Nucleus accumbens (tissue), 56 donors: ENCODE measurements at regions not wholly inside any gene's neighbourhood (a gene's known extent, or its start where the extent isn't known, plus 50 kb on each side); places are given as distances from the start of the nearest gene placed in this dataset.
A peak's percentile ranks its signal among the peaks of the same experiment; 100 is the strongest.
"Not testable (repeated sequence)": the region's sequence is repeated elsewhere in the genome, so short reads cannot be mapped to it uniquely, and the experiment has no call there.

Experiments used
- DNase-seq, 56 donors: peaks; one replicate each; lab custom pipeline; 2025; lab: John Stamatoyannopoulos, UW

DNA sequence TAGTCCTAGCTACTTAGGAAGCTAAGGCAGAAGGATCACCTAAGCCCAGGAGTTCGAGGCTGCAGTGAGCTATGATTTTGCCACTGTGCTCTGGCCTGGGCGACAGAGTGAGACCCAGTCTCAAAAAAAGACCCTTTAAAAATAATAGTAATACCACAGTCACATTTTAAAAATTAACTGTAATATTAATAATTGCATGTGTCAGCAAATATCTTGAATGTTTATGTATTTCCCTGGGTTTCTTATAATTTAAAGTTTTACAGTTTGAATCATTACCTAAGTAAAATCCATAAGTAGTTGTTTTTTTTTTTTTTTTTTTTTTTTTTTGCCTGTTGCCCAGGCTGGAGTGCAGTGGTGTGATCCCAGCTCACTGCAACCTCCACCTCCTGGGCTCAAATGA is 69.2 kb downstream of the LYZL2 start:
- DNase-seq, result no peak

DNA sequence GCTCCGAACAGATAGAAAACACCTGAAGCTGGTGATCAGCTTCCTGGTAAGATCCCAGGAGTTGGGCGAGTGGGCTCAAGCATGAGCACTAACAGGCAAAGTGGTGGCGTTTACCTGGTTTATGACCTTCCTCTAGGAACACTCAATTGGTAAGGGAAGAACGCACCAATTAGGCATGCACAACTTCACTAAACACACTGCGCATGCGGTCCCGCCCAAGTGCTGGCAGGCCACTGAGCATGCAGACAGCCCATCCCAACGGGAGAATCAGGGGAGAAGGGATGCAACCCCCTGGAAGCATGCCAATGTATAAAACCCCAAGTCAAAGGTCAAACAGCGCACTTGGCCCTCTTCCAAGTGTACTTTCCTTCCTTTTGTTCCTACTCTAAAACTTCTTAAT is 70.4 kb downstream of the LYZL2 start:
- DNase-seq, result no peak

DNA sequence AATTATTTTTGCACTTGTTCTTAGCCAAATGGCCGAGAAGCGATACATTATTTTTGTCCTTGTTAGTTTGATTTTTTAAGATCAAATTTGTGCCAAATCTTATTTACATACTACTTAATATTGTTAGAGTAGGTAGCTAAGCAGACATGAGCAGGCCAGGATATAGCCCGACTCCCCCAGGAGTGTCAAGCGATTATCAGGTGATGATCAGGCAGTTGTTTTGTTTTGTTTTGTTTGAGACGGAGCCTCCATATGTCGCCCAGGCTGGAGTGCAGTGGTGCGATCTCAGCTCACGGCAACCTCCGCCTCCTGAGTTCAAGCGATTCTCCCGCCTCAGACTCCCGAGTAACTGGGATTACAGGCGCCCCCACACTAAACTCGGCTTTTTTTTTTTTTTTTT is 71.1 kb downstream of the LYZL2 start:
- DNase-seq, result no peak

DNA sequence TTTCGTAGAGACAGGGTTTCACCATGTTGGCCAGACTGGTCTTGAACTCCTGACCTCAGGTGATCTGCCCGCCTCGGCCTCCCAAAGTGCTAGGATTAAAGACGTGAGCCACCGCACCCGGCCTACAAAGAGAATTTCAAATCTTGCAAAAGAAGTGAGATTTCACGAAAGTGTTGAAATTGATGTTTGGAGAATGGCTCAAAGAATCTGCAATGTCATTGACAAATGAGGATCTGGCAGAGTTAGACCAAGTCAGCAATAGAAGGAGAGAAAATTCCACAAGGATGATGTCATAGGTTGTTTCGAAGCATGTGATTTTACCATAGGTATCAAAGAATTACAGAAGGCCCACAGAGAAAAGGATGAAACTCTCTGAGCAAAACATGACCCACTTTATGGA is 71.7 kb downstream of the LYZL2 start:
- DNase-seq, result no peak

DNA sequence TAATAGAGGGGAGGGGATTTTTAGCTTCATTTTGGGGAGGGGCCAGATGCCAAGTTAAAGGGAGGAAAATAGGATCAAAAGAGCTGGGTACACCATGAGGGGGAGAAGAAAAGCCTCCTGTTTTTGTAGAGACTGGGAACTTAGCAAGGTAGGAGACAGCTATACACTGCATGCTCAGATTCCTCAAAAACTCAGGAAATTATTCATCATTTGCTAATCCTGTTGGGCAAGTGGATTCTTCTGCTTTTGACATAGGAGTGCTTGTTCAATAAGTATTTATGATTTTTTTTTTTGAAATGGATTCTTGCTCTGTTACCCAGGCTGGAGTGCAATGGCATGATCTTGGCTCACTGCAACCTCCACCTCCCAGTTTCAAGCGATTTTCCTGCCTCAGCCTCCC is 73.4 kb downstream of the LYZL2 start:
- no peak for DNase-seq

DNA sequence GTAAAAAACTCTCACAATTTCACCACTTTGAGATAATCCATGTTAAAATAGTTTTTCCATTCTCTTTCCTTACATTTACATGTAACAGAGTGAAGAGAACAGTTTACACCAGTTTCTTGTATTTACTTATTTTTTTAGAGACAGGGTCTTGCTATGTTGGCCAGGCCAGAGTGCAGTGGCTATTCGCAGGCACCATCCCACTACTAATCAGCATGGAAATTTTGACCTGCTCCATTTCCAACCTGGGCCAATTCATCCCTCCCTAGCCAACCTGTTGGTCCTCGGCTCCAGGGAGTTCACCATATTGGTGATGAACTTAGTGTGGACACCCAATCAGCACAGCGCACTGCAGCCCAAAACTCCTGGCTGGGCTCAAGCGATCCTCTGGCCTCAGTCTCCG is 74.1 kb downstream of the LYZL2 start:
- no peak for DNase-seq

DNA sequence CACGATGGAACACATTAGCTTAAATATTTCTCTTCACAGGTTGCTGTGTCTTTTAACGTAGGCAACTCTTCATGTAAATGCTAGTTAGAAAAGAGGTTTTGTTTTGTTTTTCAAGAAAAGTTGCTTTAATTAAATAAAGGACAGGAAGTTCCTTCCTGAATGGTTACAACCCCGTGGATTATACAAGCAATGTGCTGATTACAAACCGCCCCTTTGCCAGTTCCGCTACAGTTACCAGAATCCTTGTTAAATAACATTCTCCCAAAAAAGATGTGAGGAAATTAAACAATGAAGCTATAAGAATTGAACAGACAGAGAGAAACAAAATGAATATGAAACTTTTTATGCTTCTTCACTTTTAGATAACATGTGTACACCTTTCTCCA is 75.1 kb downstream of the LYZL2 start:
- DNase-seq, result no peak

DNA sequence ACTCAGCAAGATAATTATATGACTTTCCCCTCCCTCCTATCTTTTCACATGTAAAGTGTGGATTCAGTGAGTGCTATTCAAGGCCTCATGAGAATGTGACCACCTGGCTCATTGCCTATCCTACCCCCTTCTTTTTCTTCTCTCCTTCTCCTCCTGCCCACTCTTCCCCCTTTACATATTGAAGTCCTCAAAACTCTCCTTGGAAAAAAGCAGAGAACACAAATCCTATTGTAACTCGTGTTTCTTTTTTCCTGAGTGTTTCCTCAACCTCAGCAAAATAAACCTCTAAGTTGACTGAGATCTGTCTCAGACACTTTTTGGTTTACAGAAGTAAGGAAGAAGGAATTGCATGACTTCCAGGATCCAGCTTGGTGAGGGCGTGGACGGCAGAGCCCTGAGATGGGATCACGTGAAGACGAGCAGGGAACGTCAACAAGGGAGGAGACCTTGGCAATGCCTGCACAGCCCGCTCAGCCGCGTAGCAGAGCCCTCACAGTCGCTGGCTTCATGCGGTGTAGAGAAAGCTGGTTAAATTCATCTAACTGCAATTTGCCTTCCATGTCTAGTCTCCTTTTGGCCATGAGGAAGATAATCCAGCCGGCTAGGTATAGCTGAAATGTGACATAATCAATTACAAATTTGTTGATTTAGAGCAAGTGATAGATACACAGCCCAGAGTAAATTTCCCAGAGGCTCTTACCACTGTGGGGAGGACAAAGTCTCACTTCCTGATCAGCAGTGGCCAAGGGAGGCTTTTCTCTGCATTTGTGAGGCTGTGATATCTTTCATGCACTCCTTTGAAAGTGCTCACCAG is 75.7 kb downstream of the LYZL2 start:
- DNase-seq, result peak in 11 of 56 donors; percentile 0 to 12 (median 1)

DNA sequence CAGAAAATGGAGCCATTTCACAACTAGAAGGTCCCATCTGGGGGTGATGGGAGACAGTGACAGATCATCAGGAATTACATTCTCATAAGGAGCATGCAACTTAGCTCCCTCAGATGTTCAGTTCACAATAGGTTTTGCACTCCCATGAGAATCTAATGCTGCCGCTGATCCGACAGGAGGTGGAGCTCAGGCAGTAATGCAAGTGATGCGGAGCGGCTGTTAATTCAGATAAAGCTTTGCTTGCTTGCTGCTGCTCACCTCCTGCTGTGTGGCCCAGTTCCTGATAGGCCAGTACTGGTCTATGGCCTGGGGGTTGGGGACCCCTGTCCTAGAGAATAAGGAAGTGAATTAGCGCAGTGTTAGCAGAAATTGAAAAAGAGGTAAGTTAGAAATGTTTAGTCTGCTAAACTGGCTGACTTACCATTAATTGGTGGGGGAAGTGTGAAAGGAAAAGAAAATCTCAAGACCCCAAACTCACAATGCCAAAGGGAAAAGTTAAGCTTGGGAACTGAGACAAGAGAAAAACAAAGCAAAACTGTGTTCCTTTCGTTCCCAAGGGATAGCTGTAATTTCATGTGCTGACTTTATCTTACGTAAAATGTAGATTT is 76.4 kb downstream of the LYZL2 start:
- DNase-seq, result peak in 3 of 56 donors; percentile 0 to 14 (median 3)

DNA sequence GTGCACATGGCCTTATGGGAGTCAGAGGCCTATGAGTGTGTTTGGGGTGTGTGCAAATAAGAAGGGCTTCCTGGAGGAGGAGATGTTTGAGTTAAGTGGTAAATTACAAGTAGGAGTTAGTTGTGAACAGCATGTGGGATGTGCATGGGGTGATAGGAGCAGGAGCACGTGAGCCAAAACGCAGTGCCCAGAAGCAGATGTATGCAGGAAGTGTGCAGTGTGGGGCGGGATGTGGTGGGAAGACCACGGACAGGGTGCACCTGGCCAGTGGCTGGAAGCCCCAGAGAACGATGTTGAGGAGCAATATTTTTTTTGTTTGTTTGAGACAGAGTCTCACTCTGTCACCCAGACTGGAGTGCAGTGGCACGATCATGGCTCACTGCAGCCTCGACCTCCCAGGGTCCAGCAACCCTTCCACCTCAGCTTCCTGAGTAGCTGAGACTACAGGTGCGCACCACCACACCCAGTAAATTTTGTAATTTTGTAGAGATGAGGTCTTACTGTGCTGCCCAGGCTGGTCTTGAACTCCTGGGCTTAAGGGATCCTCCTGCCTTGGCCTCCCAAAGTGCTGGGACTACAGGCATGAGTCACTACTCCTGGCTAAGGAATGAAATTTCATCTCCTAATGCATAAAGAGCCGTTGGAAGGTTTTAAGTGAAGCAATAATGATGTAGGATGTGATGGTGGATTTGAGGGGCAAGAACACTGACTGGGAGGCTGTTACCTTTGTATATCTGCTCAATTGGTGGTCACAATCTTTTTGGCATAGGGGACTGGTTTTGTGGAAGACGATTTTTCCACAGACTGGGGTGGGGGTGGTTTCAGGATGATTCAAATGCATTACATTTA is 78.4 kb downstream of the LYZL2 start:
- DNase-seq, result no peak

DNA sequence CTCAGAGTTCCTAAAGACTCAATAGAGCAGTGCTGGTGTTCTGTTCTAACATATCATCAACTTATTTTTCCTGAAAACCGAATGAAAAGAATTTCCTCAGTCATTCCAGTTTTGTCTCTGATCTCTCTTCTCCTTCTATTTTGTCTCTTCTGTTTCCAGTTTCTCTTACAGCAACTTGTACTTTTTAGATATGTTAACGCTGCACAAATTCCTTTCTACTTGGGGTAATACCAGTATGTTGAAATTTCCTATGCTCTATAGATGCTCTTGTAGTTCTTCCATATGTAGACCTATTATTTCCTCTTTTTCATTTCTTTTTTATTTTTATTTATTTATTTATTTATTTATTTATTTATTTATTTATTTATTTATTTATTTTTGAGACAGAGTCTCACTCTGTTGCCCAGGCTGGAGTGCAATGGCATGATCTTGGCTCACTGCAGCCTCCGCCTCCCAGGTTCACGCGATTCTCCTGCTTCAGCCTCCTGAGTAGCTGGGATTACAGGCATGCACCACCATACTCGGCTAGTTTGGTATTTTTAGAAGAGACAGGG is 80.3 kb downstream of the LYZL2 start:
- DNase-seq, result not testable (repeated sequence)

DNA sequence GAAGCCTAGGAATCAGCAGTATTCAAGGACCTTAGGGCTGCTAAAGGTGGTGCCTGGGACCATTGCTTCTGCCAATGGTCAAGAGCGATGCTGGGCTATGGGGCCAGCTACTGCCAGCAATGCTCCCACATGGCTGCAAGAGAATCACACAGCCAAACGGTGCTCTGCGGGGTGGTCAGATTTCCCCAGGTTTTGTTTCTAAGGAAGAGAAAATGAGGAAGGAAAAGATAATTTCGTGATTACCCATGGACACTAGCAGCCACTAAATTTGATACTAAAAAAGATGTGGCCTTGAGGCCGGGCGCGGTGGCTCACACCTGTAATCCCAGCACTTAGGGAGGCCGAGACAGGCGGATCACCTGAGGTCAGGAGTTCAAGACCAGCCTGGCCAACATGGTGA is 83.0 kb downstream of the LYZL2 start:
- DNase-seq, result no peak

DNA sequence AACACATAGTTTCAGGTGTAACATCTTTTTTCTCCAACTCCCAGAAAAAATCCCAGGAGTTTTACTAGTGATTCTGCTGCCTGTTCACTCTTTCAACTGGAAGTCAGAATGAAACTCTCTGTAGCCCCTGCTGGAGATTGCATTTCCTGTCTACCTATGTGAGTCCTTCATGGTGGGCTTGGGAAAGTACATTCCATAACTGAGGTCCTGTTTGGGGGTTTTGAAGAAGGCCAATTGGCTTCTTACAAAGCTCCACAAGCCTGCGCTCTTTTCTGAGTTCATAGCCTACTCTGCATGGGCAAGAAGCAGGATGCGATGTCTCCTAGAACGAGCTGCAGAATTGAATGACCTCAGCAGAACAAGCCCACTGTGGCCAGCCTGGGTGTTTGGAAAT is 86.7 kb downstream of the LYZL2 start:
- no peak for DNase-seq

DNA sequence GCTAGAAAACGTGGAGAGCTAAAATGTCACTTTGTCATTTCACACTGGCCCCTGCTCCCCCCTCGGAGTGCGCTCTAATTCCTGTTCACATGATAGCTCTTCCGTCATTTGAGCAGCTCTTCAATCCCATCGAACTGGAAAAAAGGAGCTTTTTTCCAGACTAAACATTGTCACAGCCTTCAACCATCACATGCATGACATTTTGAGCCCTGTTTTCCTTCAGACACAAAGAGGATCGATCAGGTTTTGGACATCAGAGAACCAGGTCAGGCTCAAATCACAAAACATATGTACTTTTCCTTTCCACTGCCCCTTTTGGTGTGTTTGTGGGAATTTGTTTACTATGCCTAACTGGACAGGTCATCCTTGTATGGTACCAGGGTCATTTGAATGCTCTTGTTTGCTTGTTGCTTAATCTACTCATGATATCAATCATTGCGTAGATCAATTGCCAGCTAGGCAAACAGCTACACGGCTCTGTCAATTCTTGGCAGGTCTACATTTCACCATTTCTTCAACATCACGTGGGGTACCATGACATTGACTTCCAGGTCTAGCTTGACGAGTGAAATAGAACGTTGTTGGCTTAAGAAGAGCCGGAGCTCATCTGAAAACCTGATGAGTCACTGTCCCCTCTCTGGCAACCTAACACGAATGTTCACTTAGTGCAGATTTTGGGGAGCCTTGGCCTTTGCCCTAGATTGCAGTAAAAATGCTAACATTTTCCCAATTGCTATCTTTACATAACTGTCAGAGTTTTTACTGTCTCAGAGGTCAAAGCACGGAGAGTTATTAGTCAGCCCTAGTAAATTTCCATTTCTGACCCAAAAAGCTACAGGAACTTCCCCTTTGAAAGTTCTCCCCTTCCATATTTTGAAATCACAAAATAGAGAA is 87.3 kb downstream of the LYZL2 start:
- DNase-seq, result no peak

DNA sequence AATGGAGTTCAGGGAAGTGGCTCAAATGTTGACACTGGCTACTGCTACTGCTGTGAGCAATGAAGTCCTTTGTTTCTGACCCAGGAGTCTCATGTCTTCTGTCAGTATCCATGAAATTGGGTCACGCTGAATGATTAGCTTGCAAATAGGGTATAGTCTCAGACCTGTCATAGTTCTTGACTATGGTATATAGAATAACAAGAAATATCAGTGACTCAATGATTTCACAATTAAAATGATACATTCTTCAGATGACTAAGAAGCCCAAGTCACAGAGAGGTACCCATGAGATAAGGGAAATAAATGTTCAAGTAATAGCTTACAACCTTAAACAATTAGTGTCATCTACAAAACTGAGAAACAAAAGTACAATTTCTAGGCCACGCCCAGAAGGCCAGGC is 89.3 kb downstream of the LYZL2 start:
- no peak for DNase-seq

DNA sequence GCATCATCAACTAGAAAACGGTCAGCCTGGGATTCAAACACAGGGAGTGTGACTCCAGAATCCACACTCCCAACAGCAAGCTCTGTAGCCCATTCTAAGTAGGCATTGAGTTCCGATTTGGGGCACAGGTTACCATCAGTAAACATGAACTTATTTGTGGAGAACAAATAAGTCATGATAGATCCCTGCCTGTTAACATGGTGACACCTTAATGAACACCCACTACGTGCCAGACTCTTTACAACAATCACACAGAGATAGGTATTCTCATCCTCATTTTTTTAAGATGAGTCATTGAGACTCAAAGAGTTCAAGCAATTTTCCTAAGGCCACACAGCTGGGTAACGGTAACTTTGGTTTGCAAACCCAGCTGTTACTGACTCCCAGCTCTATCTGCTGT is 91.5 kb downstream of the LYZL2 start:
- no peak for DNase-seq

DNA sequence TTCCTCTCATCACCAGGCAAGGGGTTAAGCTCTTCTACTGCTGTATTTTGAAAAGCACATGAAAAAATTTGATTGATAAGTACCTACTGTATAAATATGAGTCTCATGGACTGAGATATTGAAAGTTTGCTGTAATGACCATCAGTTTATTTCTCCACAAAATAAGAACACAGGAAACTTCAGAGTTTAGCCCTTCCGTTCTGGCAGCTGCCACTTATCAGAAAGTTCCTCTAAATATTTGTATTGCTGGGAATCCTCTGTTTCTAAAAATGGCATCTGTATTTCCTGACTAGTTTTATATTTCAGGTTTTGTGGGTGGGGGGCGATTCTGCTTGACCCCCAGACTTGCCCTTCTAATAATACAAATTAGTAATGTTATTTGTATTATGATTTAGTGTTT is 92.0 kb downstream of the LYZL2 start:
- no peak for DNase-seq

DNA sequence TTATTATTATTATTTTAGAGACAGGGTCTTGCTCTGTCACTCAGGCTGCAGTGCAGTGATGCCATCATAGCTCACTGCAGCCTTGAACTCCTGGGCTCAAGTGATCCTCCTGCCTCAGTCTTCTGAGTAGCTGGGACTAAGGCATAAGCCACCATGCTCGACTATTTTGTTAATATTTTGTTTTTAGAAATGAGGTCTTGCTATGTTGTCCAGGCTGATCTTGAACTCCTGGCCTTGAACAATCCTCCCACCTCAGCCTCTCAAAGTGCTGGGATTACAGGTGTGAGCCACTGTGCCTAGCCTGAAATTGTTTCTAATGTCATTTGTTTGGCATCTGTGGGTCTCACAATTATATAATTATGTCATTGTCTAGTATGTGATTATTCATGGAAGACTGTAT is 92.4 kb downstream of the LYZL2 start:
- not testable (repeated sequence) for DNase-seq

DNA sequence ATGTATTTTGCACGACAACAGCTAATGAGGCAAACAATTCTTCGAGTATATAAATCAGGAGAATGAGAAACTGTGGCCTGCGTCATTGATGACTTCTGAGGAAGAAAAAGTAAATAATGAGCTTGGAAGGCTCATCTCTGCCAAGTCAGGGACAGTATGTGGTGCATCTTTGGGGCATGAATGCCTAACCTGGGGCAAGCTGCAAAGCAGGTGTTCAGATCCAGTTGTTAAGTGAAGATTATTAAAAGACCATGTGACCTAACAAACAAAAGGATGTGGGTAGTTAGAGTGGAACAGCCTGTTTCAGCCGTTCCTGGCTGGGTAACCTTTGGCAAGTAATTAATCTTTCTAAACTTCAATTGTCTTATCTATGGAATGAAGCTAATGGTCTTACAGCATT is 93.0 kb downstream of the LYZL2 start:
- no peak for DNase-seq

DNA sequence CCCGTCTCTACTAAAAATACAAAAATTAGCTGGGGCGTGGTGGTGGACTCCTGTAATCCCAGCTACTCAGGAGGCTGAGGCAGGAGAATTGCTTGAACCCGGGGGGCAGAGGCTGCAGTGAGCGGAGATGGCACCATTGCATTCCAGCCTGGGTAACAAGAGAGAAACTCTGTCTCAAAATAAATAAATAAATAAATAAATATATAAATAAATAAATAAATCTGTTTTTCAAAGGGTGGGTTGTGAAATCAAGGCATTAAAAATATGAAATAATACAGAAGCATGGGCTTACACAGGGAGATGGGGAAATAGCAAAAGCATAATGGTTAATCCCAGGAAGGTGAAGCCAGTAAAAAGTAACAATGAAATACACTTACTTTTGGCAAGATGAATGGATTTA is 93.9 kb downstream of the LYZL2 start:
- DNase-seq, result no peak
